OCI-LY7 (cell line): ENCODE measurements at regions not wholly inside any gene's neighbourhood (a gene's known extent, or its start where the extent isn't known, plus 50 kb on each side); places are given as distances from the start of the nearest gene placed in this dataset.

Experiments used
- EZH2phosphoT487 ChIP-seq: fragments of 200-600 bp; sonication (generic); IDR thresholded peaks from 2 replicates; pipeline ENCODE4 v1.6.1; 2018; ENCODE audit warnings: low read depth, borderline replicate concordance, mild to moderate bottlenecking, mixed run types, antibody characterized with exemption, low read length, moderate library complexity, mixed read lengths
- TF ChIP-seq, protein P1 (sequence below): fragments of 200-600 bp; sonication (generic); conservative IDR thresholded peaks from 2 replicates; pipeline ENCODE4 v1.5.1; 2014; ENCODE audit warnings: mild to moderate bottlenecking, antibody characterized with exemption, low read length, moderate library complexity, mixed read lengths

DNA sequence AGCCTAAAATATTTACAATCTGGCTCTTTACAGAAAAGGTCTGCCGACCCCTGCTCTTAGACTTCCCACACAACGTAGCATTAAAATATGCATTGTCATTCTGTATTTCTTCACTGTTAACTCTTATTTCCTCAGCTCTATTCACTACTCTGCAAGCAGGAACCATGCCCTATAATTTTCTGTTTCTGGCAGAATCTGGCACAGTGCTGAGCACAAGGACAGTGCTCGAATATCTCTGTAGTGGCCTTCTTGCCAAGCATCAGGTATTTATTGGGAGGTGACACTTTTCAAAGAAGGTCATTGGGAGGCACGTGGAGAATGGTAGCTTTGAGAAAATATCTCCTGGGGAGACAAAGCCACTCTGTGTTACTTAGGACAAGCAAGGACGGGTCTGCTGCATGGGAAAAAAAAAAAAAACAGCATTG lies 77.9 kb downstream of the PSMG1 start:
- TF ChIP-seq, protein P1, sequence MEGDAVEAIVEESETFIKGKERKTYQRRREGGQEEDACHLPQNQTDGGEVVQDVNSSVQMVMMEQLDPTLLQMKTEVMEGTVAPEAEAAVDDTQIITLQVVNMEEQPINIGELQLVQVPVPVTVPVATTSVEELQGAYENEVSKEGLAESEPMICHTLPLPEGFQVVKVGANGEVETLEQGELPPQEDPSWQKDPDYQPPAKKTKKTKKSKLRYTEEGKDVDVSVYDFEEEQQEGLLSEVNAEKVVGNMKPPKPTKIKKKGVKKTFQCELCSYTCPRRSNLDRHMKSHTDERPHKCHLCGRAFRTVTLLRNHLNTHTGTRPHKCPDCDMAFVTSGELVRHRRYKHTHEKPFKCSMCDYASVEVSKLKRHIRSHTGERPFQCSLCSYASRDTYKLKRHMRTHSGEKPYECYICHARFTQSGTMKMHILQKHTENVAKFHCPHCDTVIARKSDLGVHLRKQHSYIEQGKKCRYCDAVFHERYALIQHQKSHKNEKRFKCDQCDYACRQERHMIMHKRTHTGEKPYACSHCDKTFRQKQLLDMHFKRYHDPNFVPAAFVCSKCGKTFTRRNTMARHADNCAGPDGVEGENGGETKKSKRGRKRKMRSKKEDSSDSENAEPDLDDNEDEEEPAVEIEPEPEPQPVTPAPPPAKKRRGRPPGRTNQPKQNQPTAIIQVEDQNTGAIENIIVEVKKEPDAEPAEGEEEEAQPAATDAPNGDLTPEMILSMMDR, result no peak
- no peak for TF ChIP-seq EZH2phosphoT487
